Astrocyte (in vitro differentiated cells and primary cell): ENCODE measurements at regions not wholly inside any gene's neighbourhood (a gene's known extent, or its start where the extent isn't known, plus 50 kb on each side); places are given as distances from the start of the nearest gene placed in this dataset.

Experiments
- DNase-seq: peaks from one replicate; pipeline ENCODE4 v3.0.0-alpha.2; 2010; ENCODE audit warnings: low read depth
- FAIRE-seq: peaks from 2 replicates; lab custom pipeline; 2011; peaks lifted over from hg19 to GRCh38; lab: Jason Lieb, UNC
- H2AFZ ChIP-seq: 2 replicates; pipeline ENCODE4 v1.6.0; 2012; ENCODE audit warnings: low read depth, low read length, inconsistent platforms
- H3K27ac ChIP-seq: 2 replicates; pipeline ENCODE4 v1.5.1; 2011; ENCODE audit warnings: low read depth, low read length, inconsistent platforms
- H3K27me3 ChIP-seq: 2 replicates; pipeline ENCODE4 v1.6.0; 2011; ENCODE audit warnings: low read length, inconsistent platforms; ENCODE audit not compliant: insufficient read depth
- H3K36me3 ChIP-seq: 2 replicates; pipeline ENCODE4 v1.5.1; 2011; ENCODE audit warnings: low read length, inconsistent platforms; ENCODE audit not compliant: insufficient read depth
- H3K4me1 ChIP-seq: 2 replicates; pipeline ENCODE4 v1.5.1; 2011; ENCODE audit warnings: low read length, inconsistent platforms; ENCODE audit not compliant: insufficient read depth
- H3K4me2 ChIP-seq: 2 replicates; pipeline ENCODE4 v1.6.0; 2012; ENCODE audit warnings: low read length, inconsistent platforms
- H3K4me3 ChIP-seq: 2 replicates; pipeline ENCODE4 v1.5.1; 2011; ENCODE audit warnings: low read depth, mild to moderate bottlenecking, low read length, inconsistent platforms; ENCODE audit not compliant: insufficient read depth
- H3K79me2 ChIP-seq: 2 replicates; pipeline ENCODE4 v1.6.0; 2012; ENCODE audit warnings: mild to moderate bottlenecking, low read length, inconsistent platforms; ENCODE audit not compliant: insufficient read depth
- H3K9ac ChIP-seq: 2 replicates; pipeline ENCODE4 v1.6.0; 2012; ENCODE audit warnings: mild to moderate bottlenecking, low read length, inconsistent platforms
- H3K9me3 ChIP-seq: 2 replicates; pipeline ENCODE4 v1.5.1; 2012; ENCODE audit warnings: low read depth, mild to moderate bottlenecking, low read length, inconsistent platforms; ENCODE audit not compliant: insufficient read depth
- H4K20me1 ChIP-seq: 2 replicates; pipeline ENCODE4 v1.6.0; 2012; ENCODE audit warnings: low read length, inconsistent platforms; ENCODE audit not compliant: insufficient read depth
- H3K27ac Mint-ChIP-seq: one replicate; pipeline ENCODE4 v1.8.0; 2021; ENCODE audit warnings: mild to moderate bottlenecking, mixed read lengths; ENCODE audit not compliant: unreplicated experiment
- H3K27me3 Mint-ChIP-seq: one replicate; pipeline ENCODE4 v1.8.0; 2021; ENCODE audit warnings: low read depth, mixed read lengths; ENCODE audit not compliant: unreplicated experiment
- H3K36me3 Mint-ChIP-seq: one replicate; pipeline ENCODE4 v1.8.0; 2021; ENCODE audit warnings: low read depth, mixed read lengths; ENCODE audit not compliant: unreplicated experiment
- H3K4me1 Mint-ChIP-seq: one replicate; pipeline ENCODE4 v1.8.0; 2021; ENCODE audit warnings: low read depth, mixed read lengths; ENCODE audit not compliant: unreplicated experiment
- H3K4me3 Mint-ChIP-seq: one replicate; pipeline ENCODE4 v1.8.0; 2021; ENCODE audit warnings: mild to moderate bottlenecking, moderate library complexity, mixed read lengths; ENCODE audit not compliant: unreplicated experiment
- H3K9me3 Mint-ChIP-seq: one replicate; pipeline ENCODE4 v1.8.0; 2021; ENCODE audit warnings: mild to moderate bottlenecking, mixed read lengths; ENCODE audit not compliant: unreplicated experiment
- EZH2 ChIP-seq: IDR thresholded peaks from 2 replicates; pipeline ENCODE4 v1.6.1; 2012; ENCODE audit warnings: mild to moderate bottlenecking, low read length, inconsistent platforms; ENCODE audit not compliant: insufficient read depth
- TF ChIP-seq, protein P1 (sequence below): IDR thresholded peaks from 2 replicates; pipeline ENCODE4 v1.5.1; 2011; ENCODE audit warnings: low read depth, mild to moderate bottlenecking, inconsistent platforms, low read length, moderate library complexity; ENCODE audit not compliant: insufficient read depth

DNA sequence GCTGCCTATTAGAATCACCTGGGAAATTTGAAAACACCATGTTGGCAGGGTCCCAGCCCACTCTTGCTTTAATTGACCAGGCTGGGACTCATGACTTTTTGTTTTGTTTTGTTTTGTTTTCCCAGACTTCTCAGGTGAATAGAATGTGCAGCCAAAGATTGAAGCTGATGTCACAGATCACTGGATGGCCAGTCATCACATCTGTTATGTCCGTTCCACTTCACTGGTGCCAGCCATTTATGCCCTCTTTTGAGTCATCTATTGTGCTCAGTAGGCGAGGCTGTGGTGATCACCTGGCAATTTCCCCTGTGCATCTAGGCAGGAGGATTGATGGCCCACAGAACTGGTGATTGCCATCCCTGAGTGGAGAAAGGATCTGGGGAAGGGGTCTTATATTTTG, 297.3 kb downstream of the INSC start:
- peaks cover 5% of the 10 kb centered on the region for H3K27me3 Mint-ChIP-seq
- Histone ChIP-seq H3K4me2 (no peak overlapping the region), H3K79me2 (no peaks in the 10 kb centered on the region), H4K20me1 (no peaks in the 10 kb centered on the region), H3K4me1 (no peaks in the 10 kb centered on the region), H3K27ac (no peak overlapping the region), H3K9me3 (peaks cover 10% of the 10 kb centered on the region), H3K27me3 (no peaks in the 10 kb centered on the region), H3K4me3 (no peak overlapping the region), H3K36me3 (no peaks in the 10 kb centered on the region), H3K9ac (no peak overlapping the region), H2AFZ (no peak overlapping the region)
- no peak overlapping the region for H3K27ac Mint-ChIP-seq
- no peak for FAIRE-seq
- no peaks in the 10 kb centered on the region for H3K36me3 Mint-ChIP-seq
- TF ChIP-seq EZH2: no peak
- DNase-seq: no peak
- H3K4me3 Mint-ChIP-seq: no peak overlapping the region
- H3K9me3 Mint-ChIP-seq: no peaks in the 10 kb centered on the region
- no peaks in the 10 kb centered on the region for H3K4me1 Mint-ChIP-seq

DNA sequence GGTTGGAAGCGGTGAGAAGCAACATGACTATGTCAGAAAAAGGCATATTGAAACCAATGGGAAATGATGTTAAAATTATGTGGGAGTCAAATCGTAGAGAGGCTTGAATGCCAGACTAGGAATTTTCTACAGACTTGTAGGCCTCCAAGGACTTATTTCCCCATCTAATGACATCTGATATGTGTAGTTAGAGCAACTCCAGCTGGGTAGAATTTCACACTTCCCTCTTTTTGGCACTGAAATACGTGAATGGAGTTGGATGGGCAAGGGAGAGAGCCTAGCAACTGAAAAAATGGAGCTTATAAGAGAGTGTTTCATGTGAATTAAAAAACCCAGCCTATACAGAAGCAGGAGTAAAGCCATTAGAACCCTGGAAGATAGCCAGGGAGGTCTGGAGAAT, 304.2 kb downstream of the INSC start:
- Histone ChIP-seq H3K36me3 (no peaks in the 10 kb centered on the region), H3K4me1 (no peaks in the 10 kb centered on the region), H3K27ac (no peak overlapping the region), H3K4me3 (no peak overlapping the region), H4K20me1 (no peaks in the 10 kb centered on the region), H3K4me2 (no peak overlapping the region), H3K79me2 (no peaks in the 10 kb centered on the region), H3K9ac (no peak overlapping the region), H3K9me3 (peaks cover 3% of the 10 kb centered on the region), H2AFZ (no peak overlapping the region), H3K27me3 (no peaks in the 10 kb centered on the region)
- H3K27ac Mint-ChIP-seq: no peak overlapping the region
- no peak for DNase-seq
- TF ChIP-seq EZH2: no peak
- TF ChIP-seq, protein P1, sequence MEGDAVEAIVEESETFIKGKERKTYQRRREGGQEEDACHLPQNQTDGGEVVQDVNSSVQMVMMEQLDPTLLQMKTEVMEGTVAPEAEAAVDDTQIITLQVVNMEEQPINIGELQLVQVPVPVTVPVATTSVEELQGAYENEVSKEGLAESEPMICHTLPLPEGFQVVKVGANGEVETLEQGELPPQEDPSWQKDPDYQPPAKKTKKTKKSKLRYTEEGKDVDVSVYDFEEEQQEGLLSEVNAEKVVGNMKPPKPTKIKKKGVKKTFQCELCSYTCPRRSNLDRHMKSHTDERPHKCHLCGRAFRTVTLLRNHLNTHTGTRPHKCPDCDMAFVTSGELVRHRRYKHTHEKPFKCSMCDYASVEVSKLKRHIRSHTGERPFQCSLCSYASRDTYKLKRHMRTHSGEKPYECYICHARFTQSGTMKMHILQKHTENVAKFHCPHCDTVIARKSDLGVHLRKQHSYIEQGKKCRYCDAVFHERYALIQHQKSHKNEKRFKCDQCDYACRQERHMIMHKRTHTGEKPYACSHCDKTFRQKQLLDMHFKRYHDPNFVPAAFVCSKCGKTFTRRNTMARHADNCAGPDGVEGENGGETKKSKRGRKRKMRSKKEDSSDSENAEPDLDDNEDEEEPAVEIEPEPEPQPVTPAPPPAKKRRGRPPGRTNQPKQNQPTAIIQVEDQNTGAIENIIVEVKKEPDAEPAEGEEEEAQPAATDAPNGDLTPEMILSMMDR: no peak
- no peak overlapping the region for H3K4me3 Mint-ChIP-seq
- H3K27me3 Mint-ChIP-seq: peaks cover 3% of the 10 kb centered on the region
- no peak for FAIRE-seq
- H3K4me1 Mint-ChIP-seq: no peaks in the 10 kb centered on the region
- no peaks in the 10 kb centered on the region for H3K36me3 Mint-ChIP-seq
- H3K9me3 Mint-ChIP-seq: no peaks in the 10 kb centered on the region

DNA sequence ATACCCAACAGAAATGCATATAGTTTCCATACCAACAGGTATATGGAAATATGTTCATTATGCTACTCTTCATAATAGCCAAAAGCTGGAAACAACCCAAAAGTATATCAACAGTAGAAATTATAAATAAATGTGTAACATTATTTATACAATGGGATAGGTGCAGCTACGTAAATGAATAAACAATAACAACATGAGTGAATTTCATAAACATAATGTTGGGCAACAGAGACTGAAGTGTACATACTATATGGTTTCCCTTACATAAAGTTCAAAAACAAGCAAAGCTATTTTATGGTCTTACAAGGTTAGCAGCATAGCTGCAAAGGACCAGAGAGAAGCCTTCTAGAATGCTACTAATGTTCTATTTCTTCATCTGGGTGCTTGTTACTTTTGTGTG, 305.0 kb downstream of the INSC start:
- Histone ChIP-seq H3K36me3 (no peaks in the 10 kb centered on the region), H4K20me1 (no peaks in the 10 kb centered on the region), H3K27ac (no peak overlapping the region), H3K9ac (no peak overlapping the region), H3K4me1 (no peaks in the 10 kb centered on the region), H3K4me2 (no peak overlapping the region), H2AFZ (no peak overlapping the region), H3K79me2 (no peaks in the 10 kb centered on the region), H3K9me3 (peaks cover 3% of the 10 kb centered on the region), H3K27me3 (no peaks in the 10 kb centered on the region), H3K4me3 (no peak overlapping the region)
- no peak overlapping the region for H3K27ac Mint-ChIP-seq
- no peak for DNase-seq
- no peaks in the 10 kb centered on the region for H3K9me3 Mint-ChIP-seq
- no peak for FAIRE-seq
- H3K36me3 Mint-ChIP-seq: no peaks in the 10 kb centered on the region
- TF ChIP-seq, protein P1: no peak
- no peak for TF ChIP-seq EZH2
- H3K4me1 Mint-ChIP-seq: no peaks in the 10 kb centered on the region
- H3K4me3 Mint-ChIP-seq: no peak overlapping the region
- H3K27me3 Mint-ChIP-seq: peaks cover 2% of the 10 kb centered on the region
